ENCODE measurements at regions not wholly inside any gene's neighbourhood (a gene's known extent, or its start where the extent isn't known, plus 50 kb on each side); places are given as distances from the start of the nearest gene placed in this dataset.

- TF ChIP-seq ZBTB33 (IDR thresholded peaks at IDR 0.05) (no peak), SP1 (IDR thresholded peaks at IDR 0.05) (no peak), CTCF (IDR thresholded peaks at IDR 0.05; ENCODE audit: low read depth, low read length, missing input control) (no peak), MAX (IDR thresholded peaks at IDR 0.05) (no peak), RAD21 (IDR thresholded peaks at IDR 0.05) (no peak), REST (IDR thresholded peaks at IDR 0.05) (no peak), EGR1 (IDR thresholded peaks at IDR 0.05; ENCODE audit: low read depth in 2 of 2) (no peak), TAF1 (conservative IDR thresholded peaks at IDR 0.05) (no peak), GABPA (IDR thresholded peaks at IDR 0.05 in 1 of 2, conservative IDR thresholded peaks at IDR 0.05 in 1 of 2) (no peak), FOXA2 (IDR thresholded peaks at IDR 0.05) (no peak), NR2F2 (IDR thresholded peaks at IDR 0.05) (no peak), JUND (IDR thresholded peaks at IDR 0.05) (no peak), ATF3 (IDR thresholded peaks at IDR 0.05) (no peak), YY1 (IDR thresholded peaks at IDR 0.05) (no peak)
Measured at GRCh38 chr14:71228711-71229110, 321.5 kb downstream of the PCNX1 start.
